GM21619 (cell line): ENCODE measurements at regions not wholly inside any gene's neighbourhood (a gene's known extent, or its start where the extent isn't known, plus 50 kb on each side); places are given as distances from the start of the nearest gene placed in this dataset.
"Not testable (repeated sequence)": the region's sequence is repeated elsewhere in the genome, so short reads cannot be mapped to it uniquely, and the experiment has no call there.

ENCODE experiments used
- ATAC-seq: cut with Tn5 transposase; IDR thresholded peaks from one replicate; pipeline ENCODE4 v1.9.1; 2021; ENCODE audit not compliant: unreplicated experiment

- ATAC-seq = no peak
These were observed 332.1 kb upstream of the FAM98A start for GRCh38 chr2:33931164-33931563.

DNA sequence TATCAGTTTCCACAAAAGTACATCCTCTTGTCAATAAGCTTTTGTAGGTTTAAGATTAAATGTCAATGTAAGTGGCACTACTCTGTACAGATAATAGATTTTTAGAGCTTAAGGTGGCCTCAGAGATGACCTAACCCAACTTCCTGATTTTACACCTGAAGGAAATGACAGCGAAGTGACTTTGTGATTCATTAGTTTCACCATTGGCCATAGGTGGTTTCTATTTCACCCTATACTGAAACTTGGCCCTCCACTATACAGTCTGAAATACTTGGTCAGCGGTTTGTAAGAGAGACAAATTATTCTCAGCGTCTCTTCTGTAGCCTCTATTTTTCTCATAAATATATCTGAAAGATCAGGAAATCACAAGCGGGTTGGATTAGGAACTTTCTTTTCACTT, 330.4 kb upstream of the FAM98A start:
- peak; percentile 99 for ATAC-seq

DNA sequence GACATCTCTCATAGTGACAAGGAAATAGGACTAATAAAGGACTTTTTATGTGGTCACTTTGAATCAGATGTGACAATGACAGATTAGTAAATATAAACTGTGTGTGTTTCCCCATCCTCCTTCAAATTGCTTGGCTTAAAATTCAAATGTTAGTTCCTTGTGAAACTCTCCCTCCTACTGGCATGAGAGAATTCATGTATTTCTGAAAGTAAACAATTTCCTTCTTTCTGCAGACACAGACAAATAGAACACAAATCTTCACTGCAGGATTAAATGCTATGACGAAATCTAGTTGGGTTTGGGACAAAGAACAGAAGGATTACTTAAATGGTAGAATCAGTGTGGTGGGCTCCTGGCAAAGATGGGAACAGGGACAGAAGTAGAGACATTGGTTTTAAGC, 328.7 kb upstream of the FAM98A start:
- ATAC-seq = no peak

GRCh38 chr2:33925311-33925710, 326.2 kb upstream of the FAM98A start:
- no peak for ATAC-seq

GRCh38 chr2:33924586-33925169, 325.6 kb upstream of the FAM98A start:
- no peak for ATAC-seq

GRCh38 chr2:33917252-33917651, 318.2 kb upstream of the FAM98A start:
- ATAC-seq = no peak

DNA sequence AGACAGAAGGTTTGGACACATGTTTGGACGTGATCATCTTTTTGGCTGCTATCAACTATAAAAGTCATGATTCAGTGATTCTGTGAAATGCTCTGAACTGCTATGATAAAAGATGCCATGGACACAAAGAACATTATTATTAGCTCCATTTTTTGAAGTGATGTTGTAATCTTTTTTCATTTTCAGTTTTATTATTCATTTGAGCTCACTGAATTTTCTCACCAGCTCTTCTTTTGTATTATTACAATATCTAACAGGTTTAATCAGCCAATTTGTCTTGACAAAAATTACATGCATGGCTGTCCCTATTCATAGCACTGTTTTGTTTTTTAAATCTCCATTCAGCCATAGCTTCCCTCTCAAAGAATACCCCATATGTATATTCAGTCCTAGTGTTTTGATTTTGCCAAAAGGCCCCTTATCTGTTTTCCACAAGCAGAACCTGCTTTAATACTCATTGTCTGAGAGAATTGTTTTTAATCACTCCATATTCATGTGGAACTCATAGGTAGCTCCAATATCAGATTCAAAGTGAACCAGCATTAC, 314.0 kb upstream of the FAM98A start:
- no peak for ATAC-seq

DNA sequence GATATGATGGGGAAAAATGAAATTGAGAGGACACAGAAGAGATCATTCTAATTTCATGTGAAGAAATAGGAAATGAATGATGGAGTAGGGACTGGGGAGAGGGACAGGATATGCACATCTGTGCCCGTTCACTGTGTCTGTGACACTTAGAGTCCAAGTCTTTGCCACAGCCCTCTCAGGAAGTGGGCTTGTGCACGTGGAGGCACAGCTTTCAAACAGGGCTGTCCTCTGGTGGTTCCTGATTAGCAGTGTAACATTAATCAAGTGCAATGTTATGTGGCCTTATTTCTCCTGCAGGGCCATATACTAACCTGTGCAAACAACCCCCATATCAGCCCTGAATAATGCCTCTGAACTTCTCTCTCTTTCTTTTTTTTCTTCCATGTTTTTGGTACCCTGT, 312.2 kb upstream of the FAM98A start:
- no peak for ATAC-seq

- ATAC-seq = no peak
These were observed 311.0 kb upstream of the FAM98A start for GRCh38 chr2:33909945-33910695.

- ATAC-seq = no peak
These were observed 308.8 kb upstream of the FAM98A start for GRCh38 chr2:33907866-33908265.

DNA sequence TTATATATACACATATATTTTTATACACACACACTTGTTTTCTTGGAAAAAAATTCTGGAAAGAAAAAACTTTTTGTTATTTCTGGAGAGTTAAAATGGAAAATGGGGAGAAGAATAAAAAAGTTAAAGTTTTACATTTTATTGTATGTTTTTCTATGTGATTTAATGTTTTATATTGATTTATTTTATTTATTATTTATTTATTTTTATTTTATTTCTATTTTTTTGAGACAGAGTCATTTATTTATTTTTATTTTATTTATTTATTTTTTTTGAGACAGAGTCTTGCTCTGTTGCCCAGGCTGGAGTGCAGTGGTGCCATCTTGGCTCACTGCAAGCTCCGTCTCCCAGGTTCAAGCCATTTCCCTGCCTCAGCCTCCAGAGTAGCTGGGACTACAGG, 307.0 kb upstream of the FAM98A start:
- ATAC-seq = not testable (repeated sequence)

DNA sequence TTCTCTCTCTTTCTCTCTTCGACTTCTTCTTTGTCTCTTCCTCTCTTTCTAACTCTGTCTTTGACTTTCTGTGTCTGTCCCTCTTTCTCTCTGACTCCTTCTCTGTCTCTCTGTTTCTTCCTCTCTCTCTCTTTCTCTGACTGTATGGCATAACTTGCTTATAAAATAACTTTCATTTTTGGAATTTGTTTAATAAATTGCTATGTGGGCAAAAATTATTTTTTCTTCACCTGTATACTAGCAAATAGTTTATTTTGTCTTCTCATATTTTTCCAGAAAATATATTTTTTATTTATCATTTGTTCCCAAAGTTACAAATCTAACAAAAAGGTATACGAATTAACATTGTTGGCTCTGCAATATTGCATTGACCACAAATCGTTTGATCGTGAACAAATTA, 305.7 kb upstream of the FAM98A start:
- no peak for ATAC-seq

- ATAC-seq = no peak
These were observed 304.6 kb upstream of the FAM98A start for GRCh38 chr2:33903701-33904100.

DNA sequence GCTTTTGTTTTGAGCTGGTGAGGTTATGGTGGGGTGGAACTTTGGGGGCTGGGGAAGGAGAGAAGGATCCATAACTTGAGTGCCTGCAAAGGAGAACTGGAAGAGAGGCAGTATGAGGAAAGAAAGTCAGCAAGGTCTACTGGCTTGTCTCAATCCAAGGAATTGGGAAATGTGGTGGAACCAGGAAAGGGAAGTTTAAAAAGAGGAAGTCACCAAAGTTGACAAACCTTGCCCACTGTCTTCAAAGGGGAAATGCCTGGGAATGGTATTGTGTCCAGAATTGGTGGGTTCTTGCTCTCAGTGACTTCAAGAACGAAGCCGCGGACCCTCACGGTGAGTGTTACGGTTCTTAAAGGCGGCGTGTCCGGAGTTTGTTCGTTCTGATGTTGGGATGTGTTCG, 304.1 kb upstream of the FAM98A start:
- ATAC-seq = no peak

GRCh38 chr2:33900610-33901009, 301.5 kb upstream of the FAM98A start:
- no peak for ATAC-seq

- no peak for ATAC-seq
These were observed 298.6 kb upstream of the FAM98A start for GRCh38 chr2:33897741-33898140.

DNA sequence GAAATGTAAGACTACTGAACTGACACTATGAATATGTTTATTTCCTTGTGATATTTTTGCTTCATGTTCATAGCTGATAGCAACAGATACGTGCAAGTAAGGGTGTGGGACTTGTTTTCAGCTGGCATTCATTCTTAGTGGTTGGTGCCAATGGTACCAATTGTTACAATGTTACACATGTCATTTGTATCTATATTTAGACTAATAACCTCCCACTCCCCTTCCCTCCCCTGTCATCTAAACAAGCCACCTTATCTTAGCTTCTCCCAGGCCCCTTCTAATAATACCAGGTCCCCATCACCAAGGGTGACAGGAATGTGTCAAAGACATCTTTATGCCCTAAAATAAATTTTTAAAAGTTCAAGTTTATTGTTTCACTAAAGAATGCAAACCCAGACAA, 294.7 kb upstream of the FAM98A start:
- no peak for ATAC-seq

DNA sequence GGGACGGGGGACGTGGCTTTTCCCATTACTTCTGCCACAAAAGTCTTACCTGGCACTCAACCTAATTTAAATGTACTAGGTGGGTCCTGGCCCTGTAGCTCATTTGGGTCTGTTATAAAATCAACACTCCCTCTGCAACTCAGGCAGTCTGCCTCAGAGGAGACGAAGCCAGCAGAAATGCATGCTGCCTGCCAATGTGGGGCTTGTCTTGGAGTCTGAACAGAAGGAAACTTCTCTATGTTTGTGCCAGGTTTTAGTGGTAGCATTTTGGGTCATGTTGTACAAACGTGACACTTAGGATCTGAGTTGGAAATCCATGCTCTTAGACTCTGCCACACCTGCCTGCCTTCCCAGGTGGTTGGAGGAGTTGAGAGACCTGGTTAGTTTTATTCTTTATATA, 292.5 kb upstream of the FAM98A start:
- ATAC-seq = no peak

DNA sequence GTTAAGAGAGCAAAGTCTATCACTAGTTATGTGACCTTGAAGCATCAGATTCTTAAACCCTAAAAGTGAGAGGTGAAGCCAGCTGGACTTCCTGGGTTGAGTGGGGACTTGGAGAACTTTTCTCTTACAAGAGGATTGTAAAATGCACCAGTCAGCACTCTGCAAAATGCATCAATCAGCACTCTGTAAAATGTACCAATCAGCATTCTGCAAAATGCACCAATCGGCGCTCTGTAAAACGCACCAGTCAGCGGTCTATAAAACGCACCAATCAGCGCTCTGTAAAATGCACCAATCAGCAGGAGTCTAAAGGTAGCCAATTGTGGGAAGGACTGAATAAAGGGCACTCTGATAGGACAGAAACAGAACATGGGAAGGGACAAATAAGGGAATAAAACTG, 291.6 kb upstream of the FAM98A start:
- no peak for ATAC-seq

DNA sequence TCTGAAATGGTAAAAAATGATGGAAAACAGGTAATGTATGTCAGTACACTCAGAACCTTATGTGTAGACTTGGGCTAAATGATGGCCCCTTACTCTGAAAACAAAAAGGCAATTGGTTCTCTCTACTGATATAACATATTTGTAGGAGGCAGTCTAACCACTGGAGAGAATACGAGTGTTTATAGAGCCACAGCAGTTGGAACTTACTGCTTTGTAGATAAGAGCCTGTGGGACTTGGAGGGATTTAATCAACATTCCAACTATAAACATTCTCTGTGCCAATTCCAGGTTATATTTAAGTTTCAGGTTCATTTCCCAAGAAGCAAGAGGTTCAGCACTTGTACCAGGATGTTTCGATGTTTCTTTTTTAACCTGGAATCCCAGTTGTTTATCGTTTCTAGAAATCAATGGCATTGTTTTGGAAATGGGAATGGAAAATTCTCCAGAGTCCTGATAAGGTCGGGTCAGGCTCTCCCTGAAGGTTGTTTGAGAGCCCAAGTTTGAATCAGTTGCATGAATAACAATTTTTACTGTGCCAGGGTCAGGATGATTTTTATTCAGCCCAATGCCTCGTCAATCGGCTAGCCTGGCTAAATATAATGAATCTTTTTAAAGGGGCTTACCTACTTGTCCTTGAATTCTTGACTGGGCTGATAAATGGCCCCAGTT, 278.4 kb upstream of the FAM98A start:
- no peak for ATAC-seq

GRCh38 chr2:33873076-33873605, 274.0 kb upstream of the FAM98A start:
- no peak for ATAC-seq
